DND-41 (cell line): ENCODE measurements at regions not wholly inside any gene's neighbourhood (a gene's known extent, or its start where the extent isn't known, plus 50 kb on each side); places are given as distances from the start of the nearest gene placed in this dataset.

Experiments used
- CTCF ChIP-seq: IDR thresholded peaks from 2 replicates; pipeline ENCODE4 v1.5.1; 2012; ENCODE audit warnings: borderline replicate concordance, low read length, moderate library complexity, mild to moderate bottlenecking; ENCODE audit not compliant: poor library complexity, severe bottlenecking; ENCODE audit errors: extremely low read depth
- EZH2 ChIP-seq: IDR thresholded peaks from 3 replicates; pipeline ENCODE4 v1.6.1; 2012; ENCODE audit warnings: borderline replicate concordance, low read depth, mild to moderate bottlenecking, moderate library complexity, low read length, inconsistent platforms; ENCODE audit not compliant: severe bottlenecking

- TF ChIP-seq CTCF (no peak), EZH2 (no peak)
These were observed 223.4 kb upstream of the BTG1 start for GRCh38 chr12:92369056-92369455.
